ENCODE measurements at regions not wholly inside any gene's neighbourhood (a gene's known extent, or its start where the extent isn't known, plus 50 kb on each side); places are given as distances from the start of the nearest gene placed in this dataset.

DNA sequence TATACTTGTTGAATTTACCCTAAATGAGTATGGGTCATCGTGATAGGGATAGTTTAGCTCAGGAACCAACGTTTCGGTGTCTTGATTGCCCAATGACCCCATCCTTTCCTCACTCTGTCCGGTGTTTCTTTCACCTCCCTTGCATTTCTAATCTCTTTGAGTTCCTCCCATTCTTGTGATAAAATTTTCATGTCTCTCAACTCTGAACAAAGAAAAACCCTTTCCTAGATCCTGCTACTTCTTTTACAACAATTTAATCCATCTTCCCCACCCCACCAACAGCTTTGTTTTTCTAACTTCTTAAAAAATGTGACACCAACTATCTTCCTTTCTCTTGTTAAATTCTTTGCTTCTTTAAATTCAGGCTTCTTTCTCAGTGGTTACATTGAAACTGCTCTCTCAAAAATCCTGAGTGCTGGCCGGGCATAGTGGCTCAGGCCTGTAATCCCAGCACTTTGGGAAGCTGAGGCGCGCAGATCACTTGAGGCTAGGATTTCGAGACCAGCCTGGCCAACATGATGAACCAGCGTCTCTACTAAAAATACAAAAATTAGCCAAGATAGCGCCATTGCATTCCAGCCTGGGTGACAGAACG, 130.3 kb upstream of the MINDY3 start:
- ChIA-PET POLR2A (no interaction called here), CTCF (no interaction called here)
- Histone ChIP-seq H3K4me1 (no peaks in the 10 kb centered on the region), H3K9me3 (no peaks in the 10 kb centered on the region), H3K27ac (no peak overlapping the region), H3K4me2 (no peak overlapping the region), H3K4me3 (no peak overlapping the region)
- FAIRE-seq (no peak), DNase-seq (ENCODE audit: low read depth in 1 of 2, low spot score in 1 of 2) (no peak), ATAC-seq (no peak)
- no peak for TF ChIP-seq FOSL2 (IDR thresholded peaks at IDR 0.05)
- TF ChIP-seq FOSL2 (CRISPR knock-in tag; IDR thresholded peaks at IDR 0.05): no peak
- TF ChIP-seq CEBPB (IDR thresholded peaks at IDR 0.05): no peak
- TF ChIP-seq, protein P1, sequence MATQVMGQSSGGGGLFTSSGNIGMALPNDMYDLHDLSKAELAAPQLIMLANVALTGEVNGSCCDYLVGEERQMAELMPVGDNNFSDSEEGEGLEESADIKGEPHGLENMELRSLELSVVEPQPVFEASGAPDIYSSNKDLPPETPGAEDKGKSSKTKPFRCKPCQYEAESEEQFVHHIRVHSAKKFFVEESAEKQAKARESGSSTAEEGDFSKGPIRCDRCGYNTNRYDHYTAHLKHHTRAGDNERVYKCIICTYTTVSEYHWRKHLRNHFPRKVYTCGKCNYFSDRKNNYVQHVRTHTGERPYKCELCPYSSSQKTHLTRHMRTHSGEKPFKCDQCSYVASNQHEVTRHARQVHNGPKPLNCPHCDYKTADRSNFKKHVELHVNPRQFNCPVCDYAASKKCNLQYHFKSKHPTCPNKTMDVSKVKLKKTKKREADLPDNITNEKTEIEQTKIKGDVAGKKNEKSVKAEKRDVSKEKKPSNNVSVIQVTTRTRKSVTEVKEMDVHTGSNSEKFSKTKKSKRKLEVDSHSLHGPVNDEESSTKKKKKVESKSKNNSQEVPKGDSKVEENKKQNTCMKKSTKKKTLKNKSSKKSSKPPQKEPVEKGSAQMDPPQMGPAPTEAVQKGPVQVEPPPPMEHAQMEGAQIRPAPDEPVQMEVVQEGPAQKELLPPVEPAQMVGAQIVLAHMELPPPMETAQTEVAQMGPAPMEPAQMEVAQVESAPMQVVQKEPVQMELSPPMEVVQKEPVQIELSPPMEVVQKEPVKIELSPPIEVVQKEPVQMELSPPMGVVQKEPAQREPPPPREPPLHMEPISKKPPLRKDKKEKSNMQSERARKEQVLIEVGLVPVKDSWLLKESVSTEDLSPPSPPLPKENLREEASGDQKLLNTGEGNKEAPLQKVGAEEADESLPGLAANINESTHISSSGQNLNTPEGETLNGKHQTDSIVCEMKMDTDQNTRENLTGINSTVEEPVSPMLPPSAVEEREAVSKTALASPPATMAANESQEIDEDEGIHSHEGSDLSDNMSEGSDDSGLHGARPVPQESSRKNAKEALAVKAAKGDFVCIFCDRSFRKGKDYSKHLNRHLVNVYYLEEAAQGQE (IDR thresholded peaks at IDR 0.05): no peak
- TF ChIP-seq TFCP2L1 (CRISPR knock-in tag; IDR thresholded peaks at IDR 0.05): no peak
- no peak for TF ChIP-seq GATA3 (IDR thresholded peaks at IDR 0.05; ENCODE audit: borderline replicate concordance)
- no peak for TF ChIP-seq JUNB (IDR thresholded peaks at IDR 0.05)
- no peak for TF ChIP-seq ZC3H11A (IDR thresholded peaks at IDR 0.05)
- TF ChIP-seq, protein P2, sequence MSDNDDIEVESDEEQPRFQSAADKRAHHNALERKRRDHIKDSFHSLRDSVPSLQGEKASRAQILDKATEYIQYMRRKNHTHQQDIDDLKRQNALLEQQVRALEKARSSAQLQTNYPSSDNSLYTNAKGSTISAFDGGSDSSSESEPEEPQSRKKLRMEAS (IDR thresholded peaks at IDR 0.05): no peak
- no peak for TF ChIP-seq PHF8 (IDR thresholded peaks at IDR 0.05; ENCODE audit: borderline replicate concordance, low read depth)
- TF ChIP-seq ZFP36 (IDR thresholded peaks at IDR 0.05; ENCODE audit: borderline replicate concordance, partially characterized antibody): no peak
- no peak for TF ChIP-seq NPAS2 (CRISPR knock-in tag; IDR thresholded peaks at IDR 0.05; ENCODE audit: borderline replicate concordance)
- no peak for TF ChIP-seq HOXA7 (CRISPR knock-in tag; IDR thresholded peaks at IDR 0.05)
- TF ChIP-seq, protein P3, sequence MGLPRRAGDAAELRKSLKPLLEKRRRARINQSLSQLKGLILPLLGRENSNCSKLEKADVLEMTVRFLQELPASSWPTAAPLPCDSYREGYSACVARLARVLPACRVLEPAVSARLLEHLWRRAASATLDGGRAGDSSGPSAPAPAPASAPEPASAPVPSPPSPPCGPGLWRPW (IDR thresholded peaks at IDR 0.05): no peak
- no peak for TF ChIP-seq RARB (CRISPR knock-in tag; IDR thresholded peaks at IDR 0.05)
- TF ChIP-seq SREBF2 (IDR thresholded peaks at IDR 0.05): no peak
- TF ChIP-seq, protein P4, sequence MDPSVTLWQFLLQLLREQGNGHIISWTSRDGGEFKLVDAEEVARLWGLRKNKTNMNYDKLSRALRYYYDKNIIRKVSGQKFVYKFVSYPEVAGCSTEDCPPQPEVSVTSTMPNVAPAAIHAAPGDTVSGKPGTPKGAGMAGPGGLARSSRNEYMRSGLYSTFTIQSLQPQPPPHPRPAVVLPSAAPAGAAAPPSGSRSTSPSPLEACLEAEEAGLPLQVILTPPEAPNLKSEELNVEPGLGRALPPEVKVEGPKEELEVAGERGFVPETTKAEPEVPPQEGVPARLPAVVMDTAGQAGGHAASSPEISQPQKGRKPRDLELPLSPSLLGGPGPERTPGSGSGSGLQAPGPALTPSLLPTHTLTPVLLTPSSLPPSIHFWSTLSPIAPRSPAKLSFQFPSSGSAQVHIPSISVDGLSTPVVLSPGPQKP (IDR thresholded peaks at IDR 0.05; ENCODE audit: low read depth, low read length): no peak
- no peak for TF ChIP-seq RNF2 (IDR thresholded peaks at IDR 0.05; ENCODE audit: borderline replicate concordance, low read depth)
- TF ChIP-seq, protein P5, sequence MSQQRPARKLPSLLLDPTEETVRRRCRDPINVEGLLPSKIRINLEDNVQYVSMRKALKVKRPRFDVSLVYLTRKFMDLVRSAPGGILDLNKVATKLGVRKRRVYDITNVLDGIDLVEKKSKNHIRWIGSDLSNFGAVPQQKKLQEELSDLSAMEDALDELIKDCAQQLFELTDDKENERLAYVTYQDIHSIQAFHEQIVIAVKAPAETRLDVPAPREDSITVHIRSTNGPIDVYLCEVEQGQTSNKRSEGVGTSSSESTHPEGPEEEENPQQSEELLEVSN (IDR thresholded peaks at IDR 0.05; ENCODE audit: borderline replicate concordance, low read depth): no peak
- TF ChIP-seq POLR2AphosphoS2 (conservative IDR thresholded peaks at IDR 0.05; ENCODE audit: low read length): no peak
- TF ChIP-seq POLR2A (IDR thresholded peaks at IDR 0.05; ENCODE audit: low read length): no peak
- WGBS (ENCODE audit: missing lambda C conversion rate): 22% methylated on average over 11 of the region's 11 CpGs

DNA sequence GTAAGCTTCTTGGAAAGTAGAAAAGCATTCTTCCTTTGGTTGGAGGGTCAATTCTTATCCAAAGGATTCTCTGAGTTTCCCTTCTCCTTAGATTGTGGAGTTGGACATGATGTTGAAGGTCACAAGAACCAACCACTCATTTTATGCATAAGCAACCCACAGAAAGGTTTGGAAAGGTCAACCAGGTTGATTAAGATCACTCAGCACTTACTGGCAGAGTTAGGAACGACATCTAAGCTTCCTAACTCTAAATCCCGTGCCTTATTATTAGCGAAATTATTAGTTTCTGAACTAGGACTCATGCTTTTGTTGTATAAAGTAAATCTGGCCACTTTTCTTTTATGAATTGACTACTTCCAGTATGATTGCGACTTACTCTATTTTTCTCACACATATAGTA, 137.0 kb upstream of the MINDY3 start:
- H3K4me3 ChIP-seq: no peak overlapping the region
- CTCF ChIA-PET: no interaction called here
- no peaks in the 10 kb centered on the region for H3K9me3 ChIP-seq
- ATAC-seq: no peak
- no peak overlapping the region for H3K4me2 ChIP-seq
- TF ChIP-seq CHD4 (IDR thresholded peaks at IDR 0.05; ENCODE audit: borderline replicate concordance) (no peak), POLR2A (IDR thresholded peaks at IDR 0.05; ENCODE audit: low read length) (no peak), EP300 (IDR thresholded peaks at IDR 0.05) (no peak), TP53 (CRISPR knock-in tag; IDR thresholded peaks at IDR 0.05) (no peak), KDM1A (IDR thresholded peaks at IDR 0.05; ENCODE audit: low read depth) (no peak), MYC (IDR thresholded peaks at IDR 0.05; ENCODE audit: borderline replicate concordance, low read length) (no peak)
- TF ChIP-seq, protein P3 (IDR thresholded peaks at IDR 0.05): no peak
- POLR2A ChIA-PET: no interaction called here
- DNase-seq (ENCODE audit: low read depth in 1 of 2, low spot score in 1 of 2): no peak
- WGBS (ENCODE audit: missing lambda C conversion rate): under 1% methylated on average over 4 of the region's 4 CpGs
- no peak for FAIRE-seq
- no peak overlapping the region for H3K27ac ChIP-seq
- no peaks in the 10 kb centered on the region for H3K4me1 ChIP-seq

Data from A549 (cell line).